Osteoblast (primary cell): ENCODE measurements at regions not wholly inside any gene's neighbourhood (a gene's known extent, or its start where the extent isn't known, plus 50 kb on each side); places are given as distances from the start of the nearest gene placed in this dataset.

Experiments
- DNase-seq: peaks from one replicate; pipeline ENCODE4 v3.0.0; 2011; ENCODE audit warnings: low spot score, mixed read lengths; ENCODE audit not compliant: insufficient read length; ENCODE audit errors: missing footprints
- H2AFZ ChIP-seq: 2 replicates; pipeline ENCODE4 v1.6.0; 2011; ENCODE audit warnings: mild to moderate bottlenecking, low read length
- H3K27ac ChIP-seq: 2 replicates; pipeline ENCODE4 v1.5.1; 2011; ENCODE audit warnings: mild to moderate bottlenecking, low read depth, low read length, moderate library complexity
- H3K27me3 ChIP-seq: 2 replicates; pipeline ENCODE4 v1.6.0; 2012; ENCODE audit warnings: mild to moderate bottlenecking, control low read depth, inconsistent platforms, low read length, moderate library complexity; ENCODE audit not compliant: insufficient read depth
- H3K36me3 ChIP-seq: 2 replicates; pipeline ENCODE4 v1.5.1; 2011; ENCODE audit warnings: mild to moderate bottlenecking, low read length, control low read depth, moderate library complexity; ENCODE audit not compliant: insufficient read depth
- H3K4me1 ChIP-seq: 2 replicates; pipeline ENCODE4 v1.5.1; 2011; ENCODE audit warnings: mild to moderate bottlenecking, low read length, control low read depth, moderate library complexity; ENCODE audit not compliant: insufficient read depth
- H3K4me2 ChIP-seq: 2 replicates; pipeline ENCODE4 v1.6.0; 2011; ENCODE audit warnings: mild to moderate bottlenecking, low read length; ENCODE audit not compliant: insufficient read depth
- H3K4me3 ChIP-seq: fragments of 200-600 bp; sonication (generic); 3 replicates; pipeline ENCODE4 v1.5.1; 2012; ENCODE audit warnings: mild to moderate bottlenecking, low read length, inconsistent platforms; ENCODE audit not compliant: insufficient read depth
- H3K79me2 ChIP-seq: 2 replicates; pipeline ENCODE4 v1.6.0; 2012; ENCODE audit warnings: mild to moderate bottlenecking, low read length, control low read depth, inconsistent platforms; ENCODE audit not compliant: insufficient read depth
- H3K9me3 ChIP-seq: 2 replicates; pipeline ENCODE4 v1.5.1; 2011; ENCODE audit warnings: low read depth, low read length, control low read depth
- H4K20me1 ChIP-seq: 2 replicates; pipeline ENCODE4 v1.6.0; 2012; ENCODE audit warnings: mild to moderate bottlenecking, low read length, control low read depth; ENCODE audit not compliant: insufficient read depth
- CTCF ChIP-seq: IDR thresholded peaks from 2 replicates; pipeline ENCODE4 v1.5.1; 2011; ENCODE audit warnings: mild to moderate bottlenecking, low read depth, low read length, moderate library complexity; ENCODE audit errors: extremely low read depth

DNA sequence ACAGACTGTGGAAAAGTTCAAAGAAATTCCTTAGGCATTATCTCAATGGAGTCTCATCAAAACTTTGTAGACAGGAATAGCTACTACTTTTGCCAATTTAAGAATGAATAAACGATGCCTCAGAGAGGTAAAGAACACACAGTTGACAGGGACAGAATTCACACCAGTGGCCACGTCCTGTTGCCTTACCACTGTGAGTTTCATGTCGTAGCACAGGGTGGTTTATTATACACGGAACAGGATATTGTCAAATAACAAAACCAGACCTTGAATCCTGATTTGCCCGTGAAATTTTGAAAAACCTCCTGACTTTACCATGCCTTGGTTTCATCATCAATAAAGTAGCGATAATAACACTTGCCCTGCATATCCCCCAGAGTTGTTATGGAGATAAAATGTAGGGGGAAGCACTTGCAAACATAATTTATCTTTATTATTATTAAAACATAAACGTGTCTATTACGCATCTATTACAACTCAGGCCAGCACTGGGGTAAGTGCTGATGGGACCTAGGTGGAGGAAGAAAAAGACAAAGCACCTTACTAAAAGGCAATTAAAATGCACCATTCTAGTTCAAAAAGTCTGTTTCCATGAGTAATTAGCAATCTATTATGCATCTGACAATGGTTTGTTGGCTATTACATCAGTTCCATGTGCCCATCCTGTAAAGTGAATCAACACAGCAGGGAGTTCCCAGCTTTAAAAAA, 408.1 kb upstream of the RUNX1 start:
- Histone ChIP-seq H2AFZ (no peak overlapping the region), H3K4me2 (no peak overlapping the region), H3K79me2 (no peaks in the 10 kb centered on the region), H4K20me1 (no peaks in the 10 kb centered on the region), H3K9me3 (no peaks in the 10 kb centered on the region), H3K27me3 (no peaks in the 10 kb centered on the region), H3K4me1 (no peaks in the 10 kb centered on the region), H3K36me3 (no peaks in the 10 kb centered on the region), H3K4me3 (no peak overlapping the region), H3K27ac (no peak overlapping the region)
- no peak for TF ChIP-seq CTCF
- DNase-seq = no peak

DNA sequence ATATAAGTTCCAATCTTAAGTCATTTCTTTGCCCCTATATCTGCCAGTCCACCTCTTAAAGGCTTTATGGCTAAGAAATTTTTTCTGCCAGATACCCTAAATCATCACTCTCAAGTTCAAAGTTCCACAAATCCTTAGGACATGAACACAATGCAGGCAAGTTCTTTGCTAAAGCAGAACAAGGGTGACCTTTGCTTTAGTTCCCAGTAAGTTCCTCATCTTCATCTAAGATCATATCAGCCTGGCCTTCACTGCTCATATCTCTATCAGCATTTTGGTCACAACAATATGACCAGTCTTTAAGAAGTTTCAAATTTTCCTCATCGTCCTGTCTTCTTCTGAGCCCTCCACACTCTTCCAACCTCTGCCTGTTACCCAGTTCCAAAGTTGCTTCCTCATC, 402.2 kb upstream of the RUNX1 start:
- Histone ChIP-seq H2AFZ (no peak overlapping the region), H4K20me1 (no peaks in the 10 kb centered on the region), H3K4me1 (no peaks in the 10 kb centered on the region), H3K36me3 (no peaks in the 10 kb centered on the region), H3K27ac (no peak overlapping the region), H3K79me2 (no peaks in the 10 kb centered on the region), H3K9me3 (no peaks in the 10 kb centered on the region), H3K27me3 (no peaks in the 10 kb centered on the region), H3K4me3 (no peak overlapping the region), H3K4me2 (no peak overlapping the region)
- DNase-seq = no peak
- TF ChIP-seq CTCF = no peak

- no peaks in the 10 kb centered on the region for H3K27me3 ChIP-seq
- H4K20me1 ChIP-seq = no peaks in the 10 kb centered on the region
- H3K36me3 ChIP-seq = no peaks in the 10 kb centered on the region
- no peak overlapping the region for H2AFZ ChIP-seq
- no peak for TF ChIP-seq CTCF
- H3K79me2 ChIP-seq = no peaks in the 10 kb centered on the region
- H3K4me1 ChIP-seq = no peaks in the 10 kb centered on the region
- no peak overlapping the region for H3K4me2 ChIP-seq
- H3K9me3 ChIP-seq = no peaks in the 10 kb centered on the region
- H3K4me3 ChIP-seq = no peak overlapping the region
- no peak for DNase-seq
- H3K27ac ChIP-seq = no peak overlapping the region
Observed at GRCh38 chr21:35450830-35451229, 401.7 kb upstream of the RUNX1 start.

DNA sequence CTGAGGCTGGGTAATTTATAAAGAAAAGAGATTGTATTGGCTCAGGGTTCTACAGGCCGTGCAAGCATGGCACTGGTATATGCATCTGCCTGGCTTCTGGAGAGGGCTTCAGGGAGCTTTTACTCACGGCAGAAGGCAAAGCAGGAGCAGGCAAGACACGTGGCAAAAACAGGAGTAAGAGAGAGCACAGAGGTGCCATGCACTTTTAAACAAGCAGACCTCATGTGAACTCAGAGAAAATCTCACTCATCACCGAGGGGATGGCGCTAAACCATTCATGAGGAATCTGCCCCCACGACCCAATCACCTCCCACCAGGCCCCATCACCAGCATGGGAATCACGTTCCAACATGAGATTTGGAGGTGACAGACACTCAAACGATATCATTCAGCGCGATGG, 400.7 kb upstream of the RUNX1 start:
- no peak for TF ChIP-seq CTCF
- Histone ChIP-seq H3K9me3 (no peaks in the 10 kb centered on the region), H3K36me3 (no peaks in the 10 kb centered on the region), H3K4me3 (no peak overlapping the region), H3K27me3 (no peaks in the 10 kb centered on the region), H3K79me2 (no peaks in the 10 kb centered on the region), H3K4me1 (no peaks in the 10 kb centered on the region), H2AFZ (no peak overlapping the region), H3K27ac (no peak overlapping the region), H4K20me1 (no peaks in the 10 kb centered on the region), H3K4me2 (no peak overlapping the region)
- no peak for DNase-seq
